GM12864 (cell line): ENCODE measurements at regions not wholly inside any gene's neighbourhood (a gene's known extent, or its start where the extent isn't known, plus 50 kb on each side); places are given as distances from the start of the nearest gene placed in this dataset.

ENCODE experiments used
- DNase-seq: peaks from one replicate; pipeline ENCODE4 v3.0.0-alpha.2; 2011; ENCODE audit warnings: low read depth
- H3K4me3 ChIP-seq: 2 replicates; pipeline ENCODE4 v1.5.1; 2011; ENCODE audit warnings: mild to moderate bottlenecking, low read depth, low read length, control low read depth
- CTCF ChIP-seq: IDR thresholded peaks from 2 replicates; pipeline ENCODE4 v1.5.1; 2011; ENCODE audit warnings: low read depth, mild to moderate bottlenecking, moderate library complexity, low read length, control low read depth, inconsistent platforms; ENCODE audit errors: missing control alignments

- no peak for TF ChIP-seq CTCF
- no peak overlapping the region for H3K4me3 ChIP-seq
- DNase-seq = no peak
Measured at GRCh38 chr13:65553096-65553727, 1676.9 kb downstream of the PCDH9 start.

GRCh38 chr13:65551208-65551607 is 1678.9 kb downstream of the PCDH9 start:
- H3K4me3 ChIP-seq = no peak overlapping the region
- no peak for DNase-seq
- no peak for TF ChIP-seq CTCF

GRCh38 chr13:65540175-65540574 is 1690.0 kb downstream of the PCDH9 start:
- no peak for DNase-seq
- no peak overlapping the region for H3K4me3 ChIP-seq
- no peak for TF ChIP-seq CTCF

- DNase-seq = no peak
- no peak for TF ChIP-seq CTCF
- no peak overlapping the region for H3K4me3 ChIP-seq
Measured at GRCh38 chr13:65535370-65535769, 1694.8 kb downstream of the PCDH9 start.

GRCh38 chr13:65532231-65532630 is 1697.9 kb downstream of the PCDH9 start:
- H3K4me3 ChIP-seq = no peak overlapping the region
- DNase-seq = no peak
- TF ChIP-seq CTCF = no peak

GRCh38 chr13:65530688-65531087 is 1699.4 kb downstream of the PCDH9 start:
- no peak for TF ChIP-seq CTCF
- H3K4me3 ChIP-seq = no peak overlapping the region
- no peak for DNase-seq

GRCh38 chr13:65529541-65529940 is 1700.6 kb downstream of the PCDH9 start:
- no peak for DNase-seq
- H3K4me3 ChIP-seq = no peak overlapping the region
- no peak for TF ChIP-seq CTCF
